Neuronal stem cell (in vitro differentiated cells): ENCODE measurements at regions not wholly inside any gene's neighbourhood (a gene's known extent, or its start where the extent isn't known, plus 50 kb on each side); places are given as distances from the start of the nearest gene placed in this dataset.

Experiments
- DNase-seq: peaks from one replicate; pipeline ENCODE4 v3.0.0-alpha.2; 2013; ENCODE audit warnings: low spot score
- H2AFZ ChIP-seq: one replicate; pipeline ENCODE4 v1.6.1; 2013; ENCODE audit warnings: mild to moderate bottlenecking, low read length, inconsistent platforms
- H2AK5ac ChIP-seq: 2 replicates; pipeline ENCODE4 v1.6.1; 2013; ENCODE audit warnings: low read depth, mild to moderate bottlenecking, inconsistent platforms, low read length, moderate library complexity, mixed read lengths
- H2BK120ac ChIP-seq: 2 replicates; pipeline ENCODE4 v1.6.1; 2013; ENCODE audit warnings: low read depth, mild to moderate bottlenecking, inconsistent platforms, low read length, moderate library complexity, mixed read lengths
- H2BK12ac ChIP-seq: one replicate; pipeline ENCODE4 v1.6.1; 2013; ENCODE audit warnings: low read length, inconsistent platforms
- H2BK15ac ChIP-seq: 2 replicates; pipeline ENCODE4 v1.6.1; 2013; ENCODE audit warnings: mild to moderate bottlenecking, low read length, inconsistent platforms, mixed read lengths
- H2BK5ac ChIP-seq: one replicate; pipeline ENCODE4 v1.6.1; 2013; ENCODE audit warnings: inconsistent platforms, mild to moderate bottlenecking, low read length, moderate library complexity
- H3K14ac ChIP-seq: one replicate; pipeline ENCODE4 v1.6.1; 2013; ENCODE audit warnings: low read length, inconsistent platforms
- H3K18ac ChIP-seq: 2 replicates; pipeline ENCODE4 v1.6.1; 2013; ENCODE audit warnings: low read length, inconsistent platforms
- H3K23ac ChIP-seq: 2 replicates; pipeline ENCODE4 v1.6.1; 2013; ENCODE audit warnings: low read depth, mild to moderate bottlenecking, mixed read lengths, low read length, inconsistent platforms; ENCODE audit not compliant: poor library complexity
- H3K27ac ChIP-seq: replicated peaks from 3 replicates; pipeline ENCODE4 v1.5.1; 2013; ENCODE audit warnings: low read length, inconsistent platforms
- H3K27me3 ChIP-seq, 3 experiments: 2 replicates each; pipeline ENCODE4 v1.6.1; 2013; ENCODE audit warnings: low read length in 3 of 3, mild to moderate bottlenecking in 2 of 3, inconsistent platforms in 1 of 3, low read depth in 1 of 3, mixed read lengths in 1 of 3, moderate library complexity in 1 of 3; ENCODE audit not compliant: control insufficient read depth in 3 of 3, insufficient read depth in 3 of 3
- H3K36me3 ChIP-seq, 2 donors: replicated peaks in 1 of 2; 2 replicates each; pipeline ENCODE4 v1.6.1; 2013; ENCODE audit warnings: low read length in 2 of 2; ENCODE audit not compliant: control insufficient read depth in 2 of 2, insufficient read depth in 2 of 2
- H3K4ac ChIP-seq: 2 replicates; pipeline ENCODE4 v1.6.1; 2013; ENCODE audit warnings: inconsistent platforms, mild to moderate bottlenecking, low read length, moderate library complexity
- H3K4me1 ChIP-seq, 2 donors: 1 replicate in 1 of 2; 2 replicates in 1 of 2; pipeline ENCODE4 v1.6.1; 2013; ENCODE audit warnings: low read length in 2 of 2, low read depth in 1 of 2; ENCODE audit not compliant: control insufficient read depth in 2 of 2, insufficient read depth in 1 of 2
- H3K4me2 ChIP-seq: one replicate; pipeline ENCODE4 v1.6.1; 2013; ENCODE audit warnings: mild to moderate bottlenecking, low read length, inconsistent platforms; ENCODE audit not compliant: insufficient read depth, poor library complexity, severe bottlenecking
- H3K4me3 ChIP-seq, 2 donors: 2 replicates each; pipeline ENCODE4 v1.5.1; 2013; ENCODE audit warnings: low read length in 2 of 2, mild to moderate bottlenecking in 2 of 2, inconsistent platforms in 1 of 2, moderate library complexity in 1 of 2
- H3K79me1 ChIP-seq: one replicate; pipeline ENCODE4 v1.6.1; 2013; ENCODE audit warnings: low read depth, mild to moderate bottlenecking, inconsistent platforms, low read length, moderate library complexity
- H3K9ac ChIP-seq: one replicate; pipeline ENCODE4 v1.6.1; 2013; ENCODE audit warnings: mild to moderate bottlenecking, low read depth, low read length, inconsistent platforms; ENCODE audit not compliant: poor library complexity
- H3K9me3 ChIP-seq, 2 donors: replicated peaks in 1 of 2; 2 replicates each; pipeline versions ENCODE3 to v1.6.1; 2013; ENCODE audit warnings: low read length in 2 of 2, mild to moderate bottlenecking in 2 of 2, inconsistent platforms in 1 of 2, low read depth in 1 of 2, mixed read lengths in 1 of 2, moderate library complexity in 1 of 2; ENCODE audit not compliant: control insufficient read depth in 2 of 2, insufficient read depth in 1 of 2
- H4K8ac ChIP-seq: one replicate; pipeline ENCODE4 v1.6.1; 2013; ENCODE audit warnings: low read depth, mild to moderate bottlenecking, inconsistent platforms, low read length, moderate library complexity
- H4K91ac ChIP-seq: one replicate; pipeline ENCODE4 v1.6.1; 2013; ENCODE audit warnings: low read length, low read depth, mild to moderate bottlenecking, inconsistent platforms; ENCODE audit not compliant: poor library complexity
- WGBS, 2 donors: extraction: QIAGEN DNeasy Blood & Tissue Kit; methylation state at CpG; one replicate each; pipeline ENCODE4 v1.1.7; 2013; ENCODE audit warnings: missing lambda C conversion rate in 2 of 2, mixed read lengths in 1 of 2; ENCODE audit not compliant: insufficient read length in 2 of 2, insufficient replicate concordance in 1 of 2; ENCODE audit errors: extremely low coverage in 2 of 2; 5-methylcytosine and 5-hydroxymethylcytosine counted together

DNA sequence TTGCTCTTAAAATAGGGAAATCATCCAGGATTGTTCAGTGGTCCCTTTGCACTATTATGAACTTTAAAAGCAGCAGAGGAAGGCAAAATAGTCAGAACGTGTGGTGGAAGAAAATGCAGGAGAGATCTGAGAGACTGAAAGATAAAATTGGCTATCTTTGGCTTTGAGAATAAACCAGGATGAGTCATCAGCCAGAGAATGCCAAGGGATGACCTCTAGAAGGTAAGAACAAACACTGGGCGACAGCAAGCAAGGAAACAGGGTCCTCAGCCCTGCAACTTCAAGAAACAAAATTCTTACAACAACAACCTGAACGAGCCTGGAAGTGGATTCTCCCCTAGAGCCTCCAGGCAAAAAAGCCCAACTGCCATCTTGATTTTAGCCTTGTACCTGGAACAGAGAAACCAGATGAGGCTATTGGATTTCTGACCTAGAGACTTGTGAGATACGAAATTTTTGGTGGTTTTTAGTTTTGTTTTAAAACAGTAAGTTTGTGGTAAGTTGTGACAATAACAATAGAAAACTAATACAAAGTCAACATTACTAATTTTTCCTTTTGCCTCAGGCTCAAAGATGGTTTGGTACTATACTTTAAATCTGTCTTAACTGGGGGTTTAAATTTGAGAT, 130.2 kb upstream of the CNTNAP2 start:
- Histone ChIP-seq H3K9ac (no peak overlapping the region), H3K79me1 (no peaks in the 10 kb centered on the region), H2BK5ac (no peak overlapping the region), H3K27ac (no peak overlapping the region), H3K14ac (no peak overlapping the region), H3K23ac (no peak overlapping the region), H2BK120ac (no peak overlapping the region), H2AFZ (no peak overlapping the region), H3K36me3 (no peaks in the 10 kb centered on the region), H3K27me3 (no peaks in the 10 kb centered on the region), H4K8ac (no peak overlapping the region), H2BK15ac (no peak overlapping the region), H3K18ac (no peak overlapping the region), H3K9me3 (no peaks in the 10 kb centered on the region), H2AK5ac (no peak overlapping the region), H3K4me2 (no peak overlapping the region), H3K4me1 (no peaks in the 10 kb centered on the region), H2BK12ac (no peak overlapping the region), H3K4me3 (no peak overlapping the region), H3K4ac (no peak overlapping the region), H4K91ac (no peak overlapping the region)
- WGBS, 2 donors: no CpG with 5 or more reads among the region's 4 CpGs
- DNase-seq: no peak

- H2AFZ ChIP-seq: no peak overlapping the region
Measured at GRCh38 chr7:145978769-145979168, 137.8 kb upstream of the CNTNAP2 start.

DNA sequence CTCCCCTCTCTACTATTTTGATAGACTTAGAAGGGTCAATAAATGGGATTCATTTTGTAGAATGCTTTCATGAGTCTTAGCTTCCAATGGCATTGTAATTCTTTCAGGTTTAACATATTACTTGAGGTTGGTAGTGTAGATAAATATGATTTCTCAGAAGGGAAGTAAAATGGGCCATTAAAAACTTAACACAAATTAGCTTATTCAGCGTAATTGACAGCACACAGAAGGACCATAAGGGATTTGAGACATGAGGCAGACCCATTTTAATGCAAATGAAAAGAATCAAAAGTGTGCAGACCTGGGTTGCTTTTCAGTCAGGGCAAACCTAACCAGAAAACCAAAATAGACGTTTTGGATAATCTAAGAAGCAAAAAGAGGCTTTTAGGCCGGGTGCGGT, 156.6 kb upstream of the CNTNAP2 start:
- Histone ChIP-seq H3K23ac (no peak overlapping the region), H4K8ac (no peak overlapping the region), H3K79me1 (no peaks in the 10 kb centered on the region), H2AK5ac (no peak overlapping the region), H3K36me3 (no peaks in the 10 kb centered on the region), H2BK5ac (no peak overlapping the region), H3K4me3 (no peak overlapping the region), H2BK120ac (no peak overlapping the region), H4K91ac (no peak overlapping the region), H3K14ac (no peak overlapping the region), H2BK15ac (no peak overlapping the region), H3K27ac (no peak overlapping the region), H3K27me3 (no peaks in the 10 kb centered on the region), H2BK12ac (no peak overlapping the region), H3K4me2 (no peak overlapping the region), H3K4ac (no peak overlapping the region), H3K9ac (no peak overlapping the region), H3K18ac (no peak overlapping the region), H3K9me3 (no peaks in the 10 kb centered on the region), H3K4me1 (no peaks in the 10 kb centered on the region), H2AFZ (no peak overlapping the region)
- DNase-seq: no peak
- WGBS, 2 donors: no CpG with 5 or more reads among the region's 4 CpGs

More at GRCh38 chr7:145978769-145979168, 137.8 kb upstream of the CNTNAP2 start:
- DNase-seq: no peak
- no peak overlapping the region for H2AK5ac ChIP-seq
- H2BK120ac ChIP-seq: no peak overlapping the region
- H3K27ac ChIP-seq: no peak overlapping the region
- WGBS, 2 donors: no CpG with 5 or more reads among the region's 1 CpG
- no peak overlapping the region for H3K14ac ChIP-seq
- no peak overlapping the region for H3K4me3 ChIP-seq
- no peak overlapping the region for H3K4me2 ChIP-seq
- H3K79me1 ChIP-seq: no peaks in the 10 kb centered on the region
- no peaks in the 10 kb centered on the region for H3K9me3 ChIP-seq
- no peaks in the 10 kb centered on the region for H3K27me3 ChIP-seq
- no peak overlapping the region for H4K8ac ChIP-seq
- H4K91ac ChIP-seq: no peak overlapping the region
- no peaks in the 10 kb centered on the region for H3K36me3 ChIP-seq
- H3K4me1 ChIP-seq: no peaks in the 10 kb centered on the region
- H2BK5ac ChIP-seq: no peak overlapping the region
- H2BK12ac ChIP-seq: no peak overlapping the region
- no peak overlapping the region for H3K9ac ChIP-seq
- no peak overlapping the region for H3K23ac ChIP-seq
- no peak overlapping the region for H2BK15ac ChIP-seq
- H3K4ac ChIP-seq: no peak overlapping the region
- H3K18ac ChIP-seq: no peak overlapping the region

GRCh38 chr7:145957160-145957890, 159.3 kb upstream of the CNTNAP2 start:
- Histone ChIP-seq H3K18ac (no peak overlapping the region), H3K4me1 (no peaks in the 10 kb centered on the region), H3K14ac (no peak overlapping the region), H2BK120ac (no peak overlapping the region), H3K27ac (no peak overlapping the region), H2BK12ac (no peak overlapping the region), H3K4ac (no peak overlapping the region), H4K91ac (no peak overlapping the region), H2AFZ (no peak overlapping the region), H3K79me1 (no peaks in the 10 kb centered on the region), H3K36me3 (no peaks in the 10 kb centered on the region), H3K27me3 (no peaks in the 10 kb centered on the region), H3K4me3 (no peak overlapping the region), H2BK15ac (no peak overlapping the region), H3K9ac (no peak overlapping the region), H3K4me2 (no peak overlapping the region), H2BK5ac (no peak overlapping the region), H3K9me3 (no peaks in the 10 kb centered on the region), H3K23ac (no peak overlapping the region), H4K8ac (no peak overlapping the region), H2AK5ac (no peak overlapping the region)
- no peak for DNase-seq
- no CpG with 5 or more reads among the region's 2 CpGs for WGBS, 2 donors
